Naive thymus-derived CD4-positive, alpha-beta T cell (primary cell): ENCODE measurements at regions not wholly inside any gene's neighbourhood (a gene's known extent, or its start where the extent isn't known, plus 50 kb on each side); places are given as distances from the start of the nearest gene placed in this dataset.
A peak's percentile ranks its signal among the peaks of the same experiment; 100 is the strongest.

Experiments used
- ATAC-seq: fragments of 150-1000 bp; cut with Tn5 transposase; 2 replicates; pipeline ENCODE4 v1.10.0; 2021; ENCODE audit warnings: mild to moderate bottlenecking, moderate library complexity
- CTCF ChIA-PET: fragments of 350-600 bp; sonication (Branson Sonifier 250); formaldehyde crosslinking; loops from one replicate; lab custom pipeline; 2021; ENCODE audit warnings: antibody characterized with exemption; lab: Charles Lee
- POLR2A ChIA-PET: fragments of 350-600 bp; sonication (Branson Sonifier 250); formaldehyde crosslinking; loops from one replicate; lab custom pipeline; 2021; ENCODE audit warnings: antibody characterized with exemption, inconsistent platforms; lab: Charles Lee
- DNase-seq, 9 donors: peaks; one replicate each; pipeline versions ENCODE4 v3.0.0 to v3.0.0-alpha.2; 2020 to 2022; ENCODE audit warnings: mixed read lengths in 1 of 9
- H3K27ac ChIP-seq: one replicate; pipeline ENCODE4 v1.7.0; 2013; ENCODE audit warnings: mild to moderate bottlenecking, low read depth, low read length, moderate library complexity
- H3K27me3 ChIP-seq, 2 donors: one replicate each; pipeline ENCODE4 v1.7.0; 2013; ENCODE audit warnings: low read length in 2 of 2, mild to moderate bottlenecking in 2 of 2, moderate library complexity in 2 of 2; ENCODE audit not compliant: control insufficient read depth in 2 of 2, insufficient read depth in 2 of 2
- H3K36me3 ChIP-seq, 3 experiments: 1 replicate in 2 of 3; 2 replicates in 1 of 3; pipeline ENCODE4 v1.7.0; 2013; ENCODE audit warnings: low read length in 3 of 3, mild to moderate bottlenecking in 3 of 3, moderate library complexity in 1 of 3; ENCODE audit not compliant: insufficient read depth in 3 of 3, control insufficient read depth in 2 of 3
- H3K4me1 ChIP-seq, 2 donors: one replicate each; pipeline ENCODE4 v1.7.0; 2013; ENCODE audit warnings: low read length in 2 of 2, mild to moderate bottlenecking in 2 of 2, moderate library complexity in 1 of 2; ENCODE audit not compliant: control insufficient read depth in 2 of 2, insufficient read depth in 2 of 2
- H3K4me3 ChIP-seq: 2 replicates; pipeline ENCODE4 v1.7.0; 2013; ENCODE audit warnings: mild to moderate bottlenecking, low read length
- H3K9me3 ChIP-seq, 3 experiments: 1 replicate in 2 of 3; 2 replicates in 1 of 3; pipeline ENCODE4 v1.7.0; 2013; ENCODE audit warnings: low read length in 3 of 3; ENCODE audit not compliant: control insufficient read depth in 2 of 3
- H3K27ac Mint-ChIP-seq, 9 donors: one replicate each; pipeline ENCODE4 v1.8.0; 2020 to 2022; ENCODE audit warnings: mixed read lengths in 9 of 9, mild to moderate bottlenecking in 8 of 9, moderate library complexity in 5 of 9, inconsistent platforms in 2 of 9
- H3K27me3 Mint-ChIP-seq, 5 donors: one replicate each; pipeline ENCODE4 v1.8.0; 2021 to 2022; ENCODE audit warnings: mixed read lengths in 5 of 5, mild to moderate bottlenecking in 1 of 5
- H3K36me3 Mint-ChIP-seq, 5 donors: one replicate each; pipeline ENCODE4 v1.8.0; 2020 to 2022; ENCODE audit warnings: mixed read lengths in 5 of 5, mild to moderate bottlenecking in 3 of 5, inconsistent platforms in 1 of 5
- H3K4me1 Mint-ChIP-seq, 7 donors: one replicate each; pipeline ENCODE4 v1.8.0; 2020 to 2022; ENCODE audit warnings: mixed read lengths in 7 of 7, mild to moderate bottlenecking in 3 of 7, inconsistent platforms in 1 of 7
- H3K4me3 Mint-ChIP-seq, 10 donors: one replicate each; pipeline ENCODE4 v1.8.0; 2020 to 2022; ENCODE audit warnings: mild to moderate bottlenecking in 10 of 10, mixed read lengths in 10 of 10, moderate library complexity in 6 of 10, inconsistent platforms in 2 of 10
- H3K9me3 Mint-ChIP-seq, 11 donors: one replicate each; pipeline ENCODE4 v1.8.0; 2020 to 2022; ENCODE audit warnings: mixed read lengths in 11 of 11, mild to moderate bottlenecking in 4 of 11, inconsistent platforms in 1 of 11, moderate library complexity in 1 of 11
- intact Hi-C, 2 donors: fragments of 100-400 bp; cut with micrococcal nuclease; formaldehyde crosslinking; loops; one replicate each; pipeline ENCODE4 v1.15.1; 2023

DNA sequence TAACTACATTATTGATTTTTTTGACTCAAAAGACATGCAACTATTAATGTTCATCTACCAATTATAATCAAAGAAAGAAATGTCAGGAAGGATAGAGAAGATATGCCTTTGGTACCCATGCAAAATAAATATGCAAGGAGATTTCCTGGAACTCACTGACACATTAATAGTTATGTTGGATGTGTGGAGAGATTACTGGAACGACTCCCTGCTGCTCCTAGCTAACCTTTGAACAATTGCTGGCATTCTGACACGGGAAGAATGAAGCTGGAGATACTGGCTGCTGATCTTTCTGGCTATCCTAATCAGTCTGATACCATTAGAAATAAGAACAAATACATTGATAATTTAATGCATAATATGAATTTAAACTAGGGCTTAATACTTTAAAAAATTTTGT, 507.9 kb upstream of the NRG3 start:
- Mint-ChIP-seq H3K27me3 (no peaks in the 10 kb centered on the region), H3K27ac (no peak overlapping the region), H3K36me3 (no peaks in the 10 kb centered on the region), H3K4me3 (no peak overlapping the region), H3K4me1 (no peaks in the 10 kb centered on the region), H3K9me3 (peaks cover 0 to 6% (median 0%) of the 10 kb centered on the region in 11 donors)
- intact Hi-C loops: no loop called here
- ATAC-seq (no peak), DNase-seq (no peak)
- Histone ChIP-seq H3K36me3 (no peaks in the 10 kb centered on the region), H3K4me3 (no peak overlapping the region), H3K9me3 (no peaks in the 10 kb centered on the region), H3K27me3 (no peaks in the 10 kb centered on the region), H3K4me1 (no peaks in the 10 kb centered on the region), H3K27ac (no peak overlapping the region)
- ChIA-PET POLR2A (no interaction called here), CTCF (no interaction called here)

- ChIA-PET POLR2A (no interaction called here), CTCF (no interaction called here)
- Histone ChIP-seq H3K27me3 (no peaks in the 10 kb centered on the region), H3K36me3 (no peaks in the 10 kb centered on the region), H3K4me3 (no peak overlapping the region), H3K4me1 (no peaks in the 10 kb centered on the region), H3K9me3 (no peaks in the 10 kb centered on the region), H3K27ac (no peak overlapping the region)
- H3K27ac Mint-ChIP-seq: no peak overlapping the region
- no peaks in the 10 kb centered on the region for H3K4me1 Mint-ChIP-seq
- intact Hi-C loops: no loop called here
- no peak overlapping the region for H3K4me3 Mint-ChIP-seq
- ATAC-seq (no peak), DNase-seq (no peak)
- H3K36me3 Mint-ChIP-seq: no peaks in the 10 kb centered on the region
- H3K9me3 Mint-ChIP-seq: peaks cover 0 to 9% (median 2%) of the 10 kb centered on the region in 11 donors
- no peaks in the 10 kb centered on the region for H3K27me3 Mint-ChIP-seq
Measured at GRCh38 chr10:81386817-81387216, 488.2 kb upstream of the NRG3 start.

DNA sequence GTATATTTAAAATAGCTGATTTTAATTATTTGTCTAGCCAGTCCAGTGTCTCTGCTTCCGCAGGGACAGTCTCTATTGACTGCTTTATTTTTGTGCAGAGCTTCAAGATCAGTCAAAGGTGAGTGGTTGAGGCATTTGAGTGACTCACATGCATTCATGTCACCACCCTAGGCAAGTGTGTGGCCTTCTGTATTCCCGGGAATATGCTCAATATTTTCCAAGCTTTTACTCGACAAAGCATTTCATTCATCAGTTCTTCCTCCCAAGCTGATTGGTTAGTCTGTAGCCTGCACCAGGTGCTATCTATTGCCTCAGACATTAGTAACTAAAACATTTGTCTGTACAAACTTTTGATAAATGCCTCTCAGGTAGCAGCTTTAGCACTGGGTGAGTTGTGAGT, 471.5 kb upstream of the NRG3 start:
- no peak overlapping the region for H3K4me3 Mint-ChIP-seq
- intact Hi-C loops: no loop called here

GRCh38 chr10:81405399-81405798, 469.6 kb upstream of the NRG3 start:
- H3K4me1 Mint-ChIP-seq: no peaks in the 10 kb centered on the region
- no peaks in the 10 kb centered on the region for H3K9me3 ChIP-seq
- CTCF ChIA-PET: no interaction called here
- H3K4me1 ChIP-seq: no peaks in the 10 kb centered on the region
- H3K27me3 ChIP-seq: no peaks in the 10 kb centered on the region
- peak overlapping the region in 1 of 9 donors; percentile 23 for H3K27ac Mint-ChIP-seq
- POLR2A ChIA-PET: no interaction called here
- H3K36me3 ChIP-seq: no peaks in the 10 kb centered on the region
- H3K36me3 Mint-ChIP-seq: no peaks in the 10 kb centered on the region
- H3K4me3 Mint-ChIP-seq: no peak overlapping the region
- H3K9me3 Mint-ChIP-seq: no peaks in the 10 kb centered on the region
- no peaks in the 10 kb centered on the region for H3K27me3 Mint-ChIP-seq
- no peak overlapping the region for H3K27ac ChIP-seq
- no peak for ATAC-seq
- intact Hi-C loops: no loop called here
- H3K4me3 ChIP-seq: no peak overlapping the region
- DNase-seq: no peak

More for the DNA sequence above, 471.5 kb upstream of the NRG3 start:
- H3K4me3 ChIP-seq: no peak overlapping the region
- no peaks in the 10 kb centered on the region for H3K4me1 Mint-ChIP-seq
- no peaks in the 10 kb centered on the region for H3K36me3 ChIP-seq
- H3K9me3 Mint-ChIP-seq: no peaks in the 10 kb centered on the region
- H3K36me3 Mint-ChIP-seq: no peaks in the 10 kb centered on the region
- H3K4me1 ChIP-seq: no peaks in the 10 kb centered on the region
- ChIA-PET POLR2A (no interaction called here), CTCF (no interaction called here)
- ATAC-seq (no peak), DNase-seq (no peak)
- H3K27ac ChIP-seq: no peak overlapping the region
- no peaks in the 10 kb centered on the region for H3K27me3 ChIP-seq
- no peaks in the 10 kb centered on the region for H3K9me3 ChIP-seq
- H3K27me3 Mint-ChIP-seq: peaks cover 0 to 7% (median 0%) of the 10 kb centered on the region in 5 donors
- H3K27ac Mint-ChIP-seq: no peak overlapping the region

GRCh38 chr10:81414038-81414437, 461.0 kb upstream of the NRG3 start:
- no peak overlapping the region for H3K27ac ChIP-seq
- Mint-ChIP-seq H3K36me3 (no peaks in the 10 kb centered on the region), H3K27ac (no peak overlapping the region), H3K9me3 (peaks cover 0 to 4% (median 0%) of the 10 kb centered on the region in 11 donors), H3K4me1 (no peaks in the 10 kb centered on the region), H3K27me3 (no peaks in the 10 kb centered on the region), H3K4me3 (no peak overlapping the region)
- H3K9me3 ChIP-seq: no peaks in the 10 kb centered on the region
- no peaks in the 10 kb centered on the region for H3K4me1 ChIP-seq
- ChIA-PET POLR2A (no interaction called here), CTCF (no interaction called here)
- H3K36me3 ChIP-seq: no peaks in the 10 kb centered on the region
- no peaks in the 10 kb centered on the region for H3K27me3 ChIP-seq
- ATAC-seq: no peak
- no peak for DNase-seq
- no peak overlapping the region for H3K4me3 ChIP-seq
- intact Hi-C loops: loop anchor here in 1 of 2 donors (5.0 kb wide), 1 partner anchor 408 kb away; no protein-coding TSS in a partner anchor

DNA sequence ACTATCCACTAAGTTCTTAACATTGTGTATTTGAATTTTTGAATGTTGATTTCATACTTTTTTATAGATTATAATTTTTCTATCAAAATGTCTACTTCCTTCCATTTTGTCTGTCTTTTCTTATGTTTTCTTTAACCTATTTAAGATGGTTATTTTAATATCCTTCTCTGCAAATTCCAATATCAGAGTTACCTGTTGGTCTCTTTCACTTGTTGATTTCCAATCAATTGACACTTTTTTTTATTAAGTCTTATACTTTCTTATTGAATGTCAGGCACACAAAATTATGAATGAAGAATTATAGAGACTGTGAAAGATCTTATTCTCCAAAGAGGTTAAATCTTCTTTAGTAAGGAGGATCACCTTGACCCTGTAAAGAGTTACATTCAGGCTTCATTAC, 448.3 kb upstream of the NRG3 start:
- Histone ChIP-seq H3K4me3 (no peak overlapping the region), H3K4me1 (no peaks in the 10 kb centered on the region), H3K36me3 (no peaks in the 10 kb centered on the region), H3K27me3 (no peaks in the 10 kb centered on the region), H3K9me3 (no peaks in the 10 kb centered on the region), H3K27ac (no peak overlapping the region)
- no peaks in the 10 kb centered on the region for H3K36me3 Mint-ChIP-seq
- POLR2A ChIA-PET: no interaction called here
- H3K4me3 Mint-ChIP-seq: no peak overlapping the region
- DNase-seq: no peak
- ATAC-seq: no peak
- H3K4me1 Mint-ChIP-seq: no peaks in the 10 kb centered on the region
- CTCF ChIA-PET: no interaction called here
- intact Hi-C loops: no loop called here
- no peak overlapping the region for H3K27ac Mint-ChIP-seq
- H3K9me3 Mint-ChIP-seq: peaks cover 0 to 10% (median 0%) of the 10 kb centered on the region in 11 donors
- peaks cover 0 to 7% (median 0%) of the 10 kb centered on the region in 5 donors for H3K27me3 Mint-ChIP-seq

GRCh38 chr10:81428456-81429134, 446.4 kb upstream of the NRG3 start:
- no peak for DNase-seq
- H3K27me3 Mint-ChIP-seq: no peaks in the 10 kb centered on the region
- no peaks in the 10 kb centered on the region for H3K4me1 Mint-ChIP-seq

More at GRCh38 chr10:81428456-81429134, 446.4 kb upstream of the NRG3 start:
- Mint-ChIP-seq H3K9me3 (peaks cover 0 to 5% (median 1%) of the 10 kb centered on the region in 11 donors), H3K27ac (no peak overlapping the region), H3K36me3 (no peaks in the 10 kb centered on the region), H3K4me3 (no peak overlapping the region)
- intact Hi-C loops: no loop called here
- ChIA-PET POLR2A (no interaction called here), CTCF (no interaction called here)
- Histone ChIP-seq H3K4me1 (no peaks in the 10 kb centered on the region), H3K9me3 (no peaks in the 10 kb centered on the region), H3K27me3 (no peaks in the 10 kb centered on the region), H3K36me3 (no peaks in the 10 kb centered on the region), H3K27ac (no peak overlapping the region), H3K4me3 (no peak overlapping the region)
- ATAC-seq: no peak
